H1 (cell line): ENCODE measurements at regions not wholly inside any gene's neighbourhood (a gene's known extent, or its start where the extent isn't known, plus 50 kb on each side); places are given as distances from the start of the nearest gene placed in this dataset.
"Not testable (repeated sequence)": the region's sequence is repeated elsewhere in the genome, so short reads cannot be mapped to it uniquely, and the experiment has no call there.

ENCODE experiments used
- CHD1 ChIP-seq: IDR thresholded peaks from 2 replicates; pipeline ENCODE4 v1.6.1; 2012; ENCODE audit warnings: low read depth, low read length, improper control_type of control experiment
- EP300 ChIP-seq, 2 experiments: IDR thresholded peaks; 1 replicate in 1 of 2; 2 replicates in 1 of 2; pipeline ENCODE4 v1.6.1; 2011 to 2012; ENCODE audit warnings: low read depth in 2 of 2, low read length in 2 of 2, mild to moderate bottlenecking in 2 of 2, borderline replicate concordance in 1 of 2, inconsistent platforms in 1 of 2, moderate library complexity in 1 of 2
- EZH2 ChIP-seq: fragments of 200-600 bp; sonication (generic); IDR thresholded peaks from 2 replicates; pipeline ENCODE4 v1.7.1; 2012; ENCODE audit warnings: low read depth, mild to moderate bottlenecking, moderate library complexity, low read length, inconsistent platforms; ENCODE audit not compliant: severe bottlenecking
- GABPA ChIP-seq: IDR thresholded peaks from 2 replicates; pipeline ENCODE4 v1.6.1; 2011; ENCODE audit warnings: mild to moderate bottlenecking, low read length, moderate library complexity, borderline replicate concordance; ENCODE audit not compliant: insufficient read depth
- HDAC2 ChIP-seq, 2 experiments: fragments of 300-600 bp in 1 of 2; sonication (generic) in 1 of 2; IDR thresholded peaks; 2 replicates each; pipeline ENCODE4 v1.6.1; 2011 to 2012; ENCODE audit warnings: low read depth in 2 of 2, low read length in 2 of 2, mild to moderate bottlenecking in 2 of 2, moderate library complexity in 2 of 2, borderline replicate concordance in 1 of 2, inconsistent platforms in 1 of 2
- MAFK ChIP-seq: IDR thresholded peaks from 2 replicates; pipeline ENCODE4 v1.6.1; 2012; ENCODE audit warnings: low read depth, mild to moderate bottlenecking, improper control_type of control experiment, low read length
- MAX ChIP-seq: IDR thresholded peaks from 2 replicates; pipeline ENCODE4 v1.6.1; 2012; ENCODE audit warnings: inconsistent platforms
- POLR2A ChIP-seq, 2 experiments: IDR thresholded peaks; 1 replicate in 1 of 2; 2 replicates in 1 of 2; pipeline ENCODE4 v1.6.1; 2011; ENCODE audit warnings: low read depth in 2 of 2, low read length in 2 of 2, mild to moderate bottlenecking in 2 of 2; ENCODE audit errors: control extremely low read depth in 1 of 2
- POLR2AphosphoS5 ChIP-seq: IDR thresholded peaks from 2 replicates; pipeline ENCODE4 v1.6.1; 2011; ENCODE audit warnings: low read depth, low read length
- TAF7 ChIP-seq: optimal IDR thresholded peaks from 2 replicates; pipeline ENCODE3; 2011; ENCODE audit warnings: low read depth, mild to moderate bottlenecking, inconsistent platforms, low read length, moderate library complexity, borderline replicate concordance
- TF ChIP-seq, protein P1 (sequence below), 3 experiments: IDR thresholded peaks; 1 replicate in 2 of 3; 2 replicates in 1 of 3; pipeline versions ENCODE4 v1.5.1 to v1.6.1; 2011; ENCODE audit warnings: low read length in 3 of 3, mild to moderate bottlenecking in 3 of 3, inconsistent platforms in 2 of 3, low read depth in 1 of 3, moderate library complexity in 1 of 3; ENCODE audit not compliant: insufficient read depth in 1 of 3; ENCODE audit errors: control extremely low read depth in 1 of 3
- TF ChIP-seq, protein P2 (sequence below): IDR thresholded peaks from 2 replicates; pipeline ENCODE4 v1.6.1; 2011; ENCODE audit warnings: low read depth, mild to moderate bottlenecking, low read length; ENCODE audit not compliant: insufficient read depth

DNA sequence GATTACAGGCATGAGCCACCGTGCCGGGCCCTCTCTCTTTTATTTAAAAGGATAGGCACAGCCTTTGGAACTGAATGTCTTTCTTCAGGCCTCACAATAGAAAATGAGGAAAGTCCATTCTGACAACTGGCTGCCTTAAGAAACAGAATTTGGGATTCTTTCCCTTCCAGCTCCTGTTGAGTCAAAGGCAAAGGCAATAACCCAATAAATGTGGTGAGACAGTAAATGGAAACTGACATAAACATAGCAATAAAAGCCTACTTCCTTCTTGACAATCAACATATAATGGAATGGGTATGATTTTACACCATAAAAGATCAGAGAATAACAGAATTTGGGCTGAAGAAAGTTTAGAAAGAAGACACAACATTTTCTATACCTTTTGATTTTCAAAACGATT is 52.7 kb upstream of the SRRM3 start:
- not testable (repeated sequence) for TF ChIP-seq MAFK; POLR2AphosphoS5; GABPA; CHD1; EZH2; MAX; EP300 (IDR thresholded peaks at IDR 0.05; ENCODE audit: borderline replicate concordance in 1 of 2, low read depth in 2 of 2, low read length in 2 of 2); TAF7; HDAC2 (IDR thresholded peaks at IDR 0.05; ENCODE audit: borderline replicate concordance in 1 of 2, low read depth in 2 of 2, low read length in 2 of 2); POLR2A (IDR thresholded peaks at IDR 0.05; ENCODE audit: control extremely low read depth in 1 of 2, low read depth in 2 of 2, low read length in 2 of 2)
- TF ChIP-seq, protein P1, sequence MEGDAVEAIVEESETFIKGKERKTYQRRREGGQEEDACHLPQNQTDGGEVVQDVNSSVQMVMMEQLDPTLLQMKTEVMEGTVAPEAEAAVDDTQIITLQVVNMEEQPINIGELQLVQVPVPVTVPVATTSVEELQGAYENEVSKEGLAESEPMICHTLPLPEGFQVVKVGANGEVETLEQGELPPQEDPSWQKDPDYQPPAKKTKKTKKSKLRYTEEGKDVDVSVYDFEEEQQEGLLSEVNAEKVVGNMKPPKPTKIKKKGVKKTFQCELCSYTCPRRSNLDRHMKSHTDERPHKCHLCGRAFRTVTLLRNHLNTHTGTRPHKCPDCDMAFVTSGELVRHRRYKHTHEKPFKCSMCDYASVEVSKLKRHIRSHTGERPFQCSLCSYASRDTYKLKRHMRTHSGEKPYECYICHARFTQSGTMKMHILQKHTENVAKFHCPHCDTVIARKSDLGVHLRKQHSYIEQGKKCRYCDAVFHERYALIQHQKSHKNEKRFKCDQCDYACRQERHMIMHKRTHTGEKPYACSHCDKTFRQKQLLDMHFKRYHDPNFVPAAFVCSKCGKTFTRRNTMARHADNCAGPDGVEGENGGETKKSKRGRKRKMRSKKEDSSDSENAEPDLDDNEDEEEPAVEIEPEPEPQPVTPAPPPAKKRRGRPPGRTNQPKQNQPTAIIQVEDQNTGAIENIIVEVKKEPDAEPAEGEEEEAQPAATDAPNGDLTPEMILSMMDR (IDR thresholded peaks at IDR 0.05; ENCODE audit: control extremely low read depth in 1 of 3, insufficient read depth in 1 of 3, low read depth in 1 of 3, low read length in 3 of 3), result not testable (repeated sequence)
- TF ChIP-seq, protein P2, sequence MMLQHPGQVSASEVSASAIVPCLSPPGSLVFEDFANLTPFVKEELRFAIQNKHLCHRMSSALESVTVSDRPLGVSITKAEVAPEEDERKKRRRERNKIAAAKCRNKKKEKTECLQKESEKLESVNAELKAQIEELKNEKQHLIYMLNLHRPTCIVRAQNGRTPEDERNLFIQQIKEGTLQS, result not testable (repeated sequence)
